ENCODE measurements at regions not wholly inside any gene's neighbourhood (a gene's known extent, or its start where the extent isn't known, plus 50 kb on each side); places are given as distances from the start of the nearest gene placed in this dataset.

DNA sequence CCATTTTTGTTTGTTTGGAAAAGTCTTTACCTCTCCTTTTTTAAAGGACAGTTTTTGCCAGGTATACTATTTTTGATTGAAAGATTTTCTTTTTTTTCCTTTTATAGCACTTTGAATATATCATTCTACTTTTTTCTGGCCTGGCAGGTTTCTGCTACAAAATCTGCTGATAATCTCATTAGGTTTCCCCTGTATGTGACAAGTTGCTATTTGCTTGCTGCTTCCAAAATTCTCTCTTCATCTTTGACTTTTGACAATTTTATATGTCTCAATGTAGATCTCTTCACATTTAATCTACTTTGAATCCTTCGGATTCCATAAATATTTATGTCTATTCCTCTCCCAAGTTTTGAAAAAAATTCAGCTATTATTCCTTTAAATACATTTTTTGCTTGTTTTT, 838.5 kb downstream of the IGSF11 start:
- TF ChIP-seq, protein P1, sequence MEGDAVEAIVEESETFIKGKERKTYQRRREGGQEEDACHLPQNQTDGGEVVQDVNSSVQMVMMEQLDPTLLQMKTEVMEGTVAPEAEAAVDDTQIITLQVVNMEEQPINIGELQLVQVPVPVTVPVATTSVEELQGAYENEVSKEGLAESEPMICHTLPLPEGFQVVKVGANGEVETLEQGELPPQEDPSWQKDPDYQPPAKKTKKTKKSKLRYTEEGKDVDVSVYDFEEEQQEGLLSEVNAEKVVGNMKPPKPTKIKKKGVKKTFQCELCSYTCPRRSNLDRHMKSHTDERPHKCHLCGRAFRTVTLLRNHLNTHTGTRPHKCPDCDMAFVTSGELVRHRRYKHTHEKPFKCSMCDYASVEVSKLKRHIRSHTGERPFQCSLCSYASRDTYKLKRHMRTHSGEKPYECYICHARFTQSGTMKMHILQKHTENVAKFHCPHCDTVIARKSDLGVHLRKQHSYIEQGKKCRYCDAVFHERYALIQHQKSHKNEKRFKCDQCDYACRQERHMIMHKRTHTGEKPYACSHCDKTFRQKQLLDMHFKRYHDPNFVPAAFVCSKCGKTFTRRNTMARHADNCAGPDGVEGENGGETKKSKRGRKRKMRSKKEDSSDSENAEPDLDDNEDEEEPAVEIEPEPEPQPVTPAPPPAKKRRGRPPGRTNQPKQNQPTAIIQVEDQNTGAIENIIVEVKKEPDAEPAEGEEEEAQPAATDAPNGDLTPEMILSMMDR (IDR thresholded peaks at IDR 0.05; ENCODE audit: unreplicated experiment) = no peak
- Mint-ChIP-seq H3K27ac (ENCODE audit: unreplicated experiment) (no peak overlapping the region), H3K4me1 (ENCODE audit: unreplicated experiment) (no peaks in the 10 kb centered on the region), H3K36me3 (ENCODE audit: low read depth, unreplicated experiment) (no peaks in the 10 kb centered on the region), H3K9me3 (ENCODE audit: unreplicated experiment) (no peaks in the 10 kb centered on the region), H3K27me3 (ENCODE audit: unreplicated experiment) (no peaks in the 10 kb centered on the region), H3K4me3 (ENCODE audit: unreplicated experiment) (no peak overlapping the region)
- DNase-seq (ENCODE audit: low spot score) = no peak

DNA sequence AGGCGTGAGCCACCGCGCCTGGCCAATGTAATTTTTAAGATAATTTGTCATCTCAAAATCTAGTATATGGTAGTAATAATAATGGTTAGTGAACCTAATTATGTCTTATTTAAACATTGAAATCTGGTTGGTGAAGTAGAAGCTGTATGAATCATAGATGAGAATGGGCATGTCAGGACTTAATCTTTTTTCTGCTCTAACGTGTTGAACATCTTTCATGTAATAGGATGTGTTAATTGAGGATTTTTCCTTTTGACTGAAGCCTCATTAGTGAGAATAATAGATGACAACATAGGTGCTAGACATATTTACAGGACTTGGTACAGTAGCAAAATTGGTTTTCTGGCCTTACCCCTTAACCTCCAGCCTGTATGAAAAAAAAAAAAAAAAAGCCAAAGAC, 835.6 kb downstream of the IGSF11 start:
- Mint-ChIP-seq H3K36me3 (ENCODE audit: low read depth, unreplicated experiment) (no peaks in the 10 kb centered on the region), H3K9me3 (ENCODE audit: unreplicated experiment) (no peaks in the 10 kb centered on the region), H3K27me3 (ENCODE audit: unreplicated experiment) (no peaks in the 10 kb centered on the region), H3K27ac (ENCODE audit: unreplicated experiment) (no peak overlapping the region), H3K4me1 (ENCODE audit: unreplicated experiment) (no peaks in the 10 kb centered on the region), H3K4me3 (ENCODE audit: unreplicated experiment) (no peak overlapping the region)
- TF ChIP-seq, protein P1 (IDR thresholded peaks at IDR 0.05; ENCODE audit: unreplicated experiment) = no peak
- DNase-seq (ENCODE audit: low spot score) = no peak

DNA sequence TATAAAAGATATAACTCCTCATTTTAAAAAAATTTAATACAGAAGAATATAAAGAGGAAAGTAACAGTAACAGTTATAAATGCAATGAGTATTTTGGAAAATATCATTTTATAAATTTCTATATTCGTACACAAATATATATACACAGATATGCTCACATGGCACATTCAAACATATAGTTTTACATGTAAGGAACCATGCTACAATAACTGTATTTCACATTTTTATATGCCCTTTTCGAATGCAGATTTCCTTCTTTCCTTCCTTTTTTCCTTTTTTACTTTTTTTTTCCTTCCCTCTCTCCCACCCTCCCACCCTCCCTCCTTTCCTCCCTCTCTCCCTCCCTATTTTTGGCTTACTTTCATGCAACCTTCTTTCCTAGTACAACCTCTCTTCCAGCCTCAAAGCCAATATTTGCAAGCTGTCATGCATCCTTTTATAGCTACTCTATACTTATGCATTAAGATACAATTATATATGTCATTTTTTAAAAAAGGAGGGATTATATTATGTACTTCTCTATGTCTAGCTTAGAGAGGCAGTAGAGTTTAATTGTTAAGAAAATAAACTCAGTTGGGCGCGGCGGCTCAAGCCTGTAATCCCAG, 830.5 kb downstream of the IGSF11 start:
- no peaks in the 10 kb centered on the region for H3K4me1 Mint-ChIP-seq (ENCODE audit: unreplicated experiment)
- no peak for DNase-seq (ENCODE audit: low spot score)
- H3K9me3 Mint-ChIP-seq (ENCODE audit: unreplicated experiment) = no peaks in the 10 kb centered on the region
- H3K4me3 Mint-ChIP-seq (ENCODE audit: unreplicated experiment) = no peak overlapping the region
- no peaks in the 10 kb centered on the region for H3K27me3 Mint-ChIP-seq (ENCODE audit: unreplicated experiment)
- H3K36me3 Mint-ChIP-seq (ENCODE audit: low read depth, unreplicated experiment) = no peaks in the 10 kb centered on the region
- no peak overlapping the region for H3K27ac Mint-ChIP-seq (ENCODE audit: unreplicated experiment)
- TF ChIP-seq, protein P1 (IDR thresholded peaks at IDR 0.05; ENCODE audit: unreplicated experiment) = no peak

DNA sequence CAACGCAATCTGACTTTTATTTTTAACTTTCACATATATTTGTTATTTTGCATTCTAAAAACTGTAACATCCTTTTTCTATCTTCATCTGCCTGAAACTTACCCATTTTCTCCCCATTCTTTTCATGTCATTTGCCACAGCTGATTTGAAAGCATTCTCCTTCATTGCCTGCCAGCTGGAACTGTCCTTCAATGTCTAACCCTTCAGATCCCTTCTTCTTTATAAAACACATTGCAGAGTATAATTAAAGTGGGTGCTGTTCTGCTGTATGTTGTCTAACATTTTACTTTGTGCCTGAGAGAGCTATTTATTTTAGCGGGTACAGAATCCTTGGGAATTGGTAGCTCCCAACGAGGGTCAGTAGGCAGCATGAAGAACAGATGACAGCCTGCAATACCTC, 827.4 kb downstream of the IGSF11 start:
- H3K27me3 Mint-ChIP-seq (ENCODE audit: unreplicated experiment) = no peaks in the 10 kb centered on the region
- no peaks in the 10 kb centered on the region for H3K36me3 Mint-ChIP-seq (ENCODE audit: low read depth, unreplicated experiment)
- no peak for DNase-seq (ENCODE audit: low spot score)
- TF ChIP-seq, protein P1 (IDR thresholded peaks at IDR 0.05; ENCODE audit: unreplicated experiment) = no peak
- H3K27ac Mint-ChIP-seq (ENCODE audit: unreplicated experiment) = no peak overlapping the region
- no peak overlapping the region for H3K4me3 Mint-ChIP-seq (ENCODE audit: unreplicated experiment)
- no peaks in the 10 kb centered on the region for H3K4me1 Mint-ChIP-seq (ENCODE audit: unreplicated experiment)
- H3K9me3 Mint-ChIP-seq (ENCODE audit: unreplicated experiment) = no peaks in the 10 kb centered on the region

DNA sequence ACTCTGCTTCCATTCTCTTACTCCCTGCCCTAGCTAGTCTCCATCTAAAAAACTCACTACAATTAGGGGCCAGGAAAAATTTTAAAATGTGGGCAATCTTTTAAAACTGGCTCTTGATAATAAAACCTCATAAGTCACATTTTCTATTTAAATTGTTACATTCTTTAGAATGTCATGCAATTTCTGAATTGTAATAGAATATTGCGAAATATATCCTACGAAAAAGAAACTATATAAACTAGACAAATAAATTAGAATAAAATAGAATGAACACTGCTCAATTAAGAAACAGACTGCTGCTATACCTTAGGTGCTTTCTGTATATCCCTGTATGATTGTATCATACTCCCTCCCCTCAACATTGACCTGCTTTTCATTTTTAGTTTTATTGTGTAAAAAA, 826.0 kb downstream of the IGSF11 start:
- peaks cover under 1% of the 10 kb centered on the region for H3K4me1 Mint-ChIP-seq (ENCODE audit: unreplicated experiment)
- TF ChIP-seq, protein P1 (IDR thresholded peaks at IDR 0.05; ENCODE audit: unreplicated experiment) = no peak
- H3K27me3 Mint-ChIP-seq (ENCODE audit: unreplicated experiment) = no peaks in the 10 kb centered on the region
- DNase-seq (ENCODE audit: low spot score) = no peak
- no peak overlapping the region for H3K27ac Mint-ChIP-seq (ENCODE audit: unreplicated experiment)
- no peaks in the 10 kb centered on the region for H3K36me3 Mint-ChIP-seq (ENCODE audit: low read depth, unreplicated experiment)
- no peak overlapping the region for H3K4me3 Mint-ChIP-seq (ENCODE audit: unreplicated experiment)
- H3K9me3 Mint-ChIP-seq (ENCODE audit: unreplicated experiment) = no peaks in the 10 kb centered on the region
